ENCODE measurements at regions not wholly inside any gene's neighbourhood (a gene's known extent, or its start where the extent isn't known, plus 50 kb on each side); places are given as distances from the start of the nearest gene placed in this dataset.

DNA sequence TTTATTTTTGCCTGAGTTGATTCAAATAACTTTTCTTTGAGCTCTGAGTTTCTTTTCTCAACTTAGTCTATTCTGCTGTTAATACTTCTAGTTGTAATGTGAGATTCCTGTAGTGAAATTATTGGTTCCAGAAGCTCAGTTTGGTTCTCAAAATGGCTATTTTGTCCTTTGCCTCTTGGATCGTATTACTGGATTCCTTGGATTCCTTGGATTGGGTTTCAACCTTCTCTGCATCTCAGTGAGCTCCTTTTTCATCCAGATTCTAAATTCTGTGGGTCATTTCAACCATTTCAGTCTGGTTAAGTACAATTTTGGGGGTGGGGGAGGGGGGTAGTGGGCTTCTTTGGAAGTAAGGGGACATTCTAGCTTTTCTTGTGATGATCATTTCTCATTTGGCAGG lies 341.1 kb upstream of the CNTN5 start:
- FAIRE-seq (no peak), DNase-seq (no peak)

GRCh38 chr11:98701541-98701940 lies 319.2 kb upstream of the CNTN5 start:
- H3K27me3 ChIP-seq (ENCODE audit: control insufficient read depth in 3 of 3, insufficient read depth in 3 of 3, low read length in 3 of 3): no peaks in the 10 kb centered on the region
- FAIRE-seq (no peak), DNase-seq (no peak)
- no peak overlapping the region for H3K4me3 ChIP-seq (ENCODE audit: low read depth in 1 of 3, low read length in 3 of 3)
- H3K36me3 ChIP-seq (ENCODE audit: control insufficient read depth in 3 of 3, insufficient read depth in 2 of 3, low read depth in 1 of 3, low read length in 3 of 3): no peaks in the 10 kb centered on the region
- H3K4me1 ChIP-seq (ENCODE audit: control insufficient read depth in 3 of 3, insufficient read depth in 2 of 3, low read depth in 1 of 3, low read length in 2 of 3): no peaks in the 10 kb centered on the region
- H3K27ac ChIP-seq (ENCODE audit: low read depth in 1 of 3, low read length in 2 of 3): no peak overlapping the region
- no peaks in the 10 kb centered on the region for H3K9me3 ChIP-seq (ENCODE audit: control insufficient read depth in 2 of 2, insufficient read depth in 1 of 2, low read depth in 1 of 2, low read length in 1 of 2)
- WGBS, 3 donors: 78 to 88% (median 84%) methylated on average over 1 of the region's 1 CpG

More for the DNA sequence above, 341.1 kb upstream of the CNTN5 start:
- Histone ChIP-seq H3K9me3 (ENCODE audit: control insufficient read depth in 2 of 2, insufficient read depth in 1 of 2, low read depth in 1 of 2, low read length in 1 of 2) (peaks cover 0 to 8% of the 10 kb centered on the region in 2 donors), H3K36me3 (ENCODE audit: control insufficient read depth in 3 of 3, insufficient read depth in 2 of 3, low read depth in 1 of 3, low read length in 3 of 3) (no peaks in the 10 kb centered on the region), H3K4me3 (ENCODE audit: low read depth in 1 of 3, low read length in 3 of 3) (no peak overlapping the region), H3K4me1 (ENCODE audit: control insufficient read depth in 3 of 3, insufficient read depth in 2 of 3, low read depth in 1 of 3, low read length in 2 of 3) (no peaks in the 10 kb centered on the region), H3K27ac (ENCODE audit: low read depth in 1 of 3, low read length in 2 of 3) (no peak overlapping the region), H3K27me3 (ENCODE audit: control insufficient read depth in 3 of 3, insufficient read depth in 3 of 3, low read length in 3 of 3) (no peaks in the 10 kb centered on the region)
- WGBS, 3 donors: 67 to 79% (median 70%) methylated on average over 1 of the region's 1 CpG

DNA sequence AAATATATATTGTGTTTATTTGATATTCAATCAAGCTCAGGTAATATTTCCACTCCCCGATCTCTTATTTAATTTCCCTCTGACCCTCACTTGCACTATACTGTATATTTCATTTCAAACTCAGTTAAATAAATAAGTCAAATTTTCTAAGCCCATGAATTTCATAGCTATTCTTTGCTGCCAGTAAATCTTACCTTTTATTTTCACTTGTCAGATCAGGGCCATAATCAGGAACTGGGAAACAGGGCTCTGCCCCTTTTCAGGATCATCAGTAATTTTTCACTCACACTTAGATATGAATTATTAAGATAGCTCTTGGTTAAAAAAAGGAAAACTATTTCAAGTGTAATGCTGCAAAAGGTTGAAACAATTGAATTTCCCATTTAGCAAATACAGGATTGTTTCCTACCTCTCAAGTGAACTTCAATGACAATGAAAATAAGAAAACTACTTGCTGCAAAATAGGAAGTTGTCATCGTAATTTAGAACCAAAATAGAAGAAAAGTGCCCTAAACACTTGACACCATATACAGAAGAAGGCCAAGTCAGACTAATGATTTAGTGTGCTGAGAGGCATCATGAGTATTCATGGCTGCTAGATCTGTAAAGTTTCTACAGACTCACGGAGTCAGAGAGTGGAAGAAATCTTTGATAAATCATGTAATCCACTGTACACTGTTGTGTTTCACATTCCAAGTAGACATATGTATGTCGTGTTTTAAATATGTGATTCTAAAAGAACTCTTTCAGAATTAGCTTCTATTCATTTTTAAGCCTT lies 316.8 kb upstream of the CNTN5 start:
- FAIRE-seq (no peak), DNase-seq (no peak)
- H3K4me1 ChIP-seq (ENCODE audit: control insufficient read depth in 3 of 3, insufficient read depth in 2 of 3, low read depth in 1 of 3, low read length in 2 of 3): no peaks in the 10 kb centered on the region
- no peaks in the 10 kb centered on the region for H3K9me3 ChIP-seq (ENCODE audit: control insufficient read depth in 2 of 2, insufficient read depth in 1 of 2, low read depth in 1 of 2, low read length in 1 of 2)
- no peaks in the 10 kb centered on the region for H3K36me3 ChIP-seq (ENCODE audit: control insufficient read depth in 3 of 3, insufficient read depth in 2 of 3, low read depth in 1 of 3, low read length in 3 of 3)
- 65 to 78% (median 74%) methylated on average over 4 of the region's 4 CpGs for WGBS, 3 donors
- H3K27ac ChIP-seq (ENCODE audit: low read depth in 1 of 3, low read length in 2 of 3): no peak overlapping the region
- H3K4me3 ChIP-seq (ENCODE audit: low read depth in 1 of 3, low read length in 3 of 3): no peak overlapping the region
- no peaks in the 10 kb centered on the region for H3K27me3 ChIP-seq (ENCODE audit: control insufficient read depth in 3 of 3, insufficient read depth in 3 of 3, low read length in 3 of 3)

DNA sequence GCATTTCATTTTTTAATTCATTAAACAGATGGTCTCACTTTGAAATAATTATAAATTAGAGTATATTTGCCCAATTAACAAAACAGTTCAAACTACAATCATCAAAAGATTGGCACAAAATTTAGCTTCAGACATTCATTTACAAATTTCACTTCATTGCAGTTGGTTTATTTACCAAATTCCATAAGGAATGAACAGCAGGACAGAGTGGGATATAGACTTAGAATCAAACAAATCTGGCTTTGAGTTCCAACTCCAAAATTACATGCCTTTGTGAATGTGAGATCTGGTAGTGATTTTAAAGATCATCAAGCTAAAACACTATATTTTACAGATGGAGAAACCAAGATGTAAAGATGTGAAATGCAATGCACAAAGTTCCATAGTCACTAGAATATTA lies 310.7 kb upstream of the CNTN5 start:
- no peaks in the 10 kb centered on the region for H3K36me3 ChIP-seq (ENCODE audit: control insufficient read depth in 3 of 3, insufficient read depth in 2 of 3, low read depth in 1 of 3, low read length in 3 of 3)
- H3K27me3 ChIP-seq (ENCODE audit: control insufficient read depth in 3 of 3, insufficient read depth in 3 of 3, low read length in 3 of 3): no peaks in the 10 kb centered on the region
- no peak for DNase-seq
- no peak overlapping the region for H3K4me3 ChIP-seq (ENCODE audit: low read depth in 1 of 3, low read length in 3 of 3)
- H3K4me1 ChIP-seq (ENCODE audit: control insufficient read depth in 3 of 3, insufficient read depth in 2 of 3, low read depth in 1 of 3, low read length in 2 of 3): no peaks in the 10 kb centered on the region
- no peak for FAIRE-seq
- H3K27ac ChIP-seq (ENCODE audit: low read depth in 1 of 3, low read length in 2 of 3): no peak overlapping the region
- no peaks in the 10 kb centered on the region for H3K9me3 ChIP-seq (ENCODE audit: control insufficient read depth in 2 of 2, insufficient read depth in 1 of 2, low read depth in 1 of 2, low read length in 1 of 2)

GRCh38 chr11:98710986-98711385 lies 309.8 kb upstream of the CNTN5 start:
- Histone ChIP-seq H3K27ac (ENCODE audit: low read depth in 1 of 3, low read length in 2 of 3) (no peak overlapping the region), H3K9me3 (ENCODE audit: control insufficient read depth in 2 of 2, insufficient read depth in 1 of 2, low read depth in 1 of 2, low read length in 1 of 2) (no peaks in the 10 kb centered on the region), H3K4me3 (ENCODE audit: low read depth in 1 of 3, low read length in 3 of 3) (no peak overlapping the region), H3K4me1 (ENCODE audit: control insufficient read depth in 3 of 3, insufficient read depth in 2 of 3, low read depth in 1 of 3, low read length in 2 of 3) (no peaks in the 10 kb centered on the region), H3K36me3 (ENCODE audit: control insufficient read depth in 3 of 3, insufficient read depth in 2 of 3, low read depth in 1 of 3, low read length in 3 of 3) (no peaks in the 10 kb centered on the region), H3K27me3 (ENCODE audit: control insufficient read depth in 3 of 3, insufficient read depth in 3 of 3, low read length in 3 of 3) (no peaks in the 10 kb centered on the region)
- DNase-seq: no peak
- no peak for FAIRE-seq
- 70 to 80% (median 74%) methylated on average over 5 of the region's 5 CpGs for WGBS, 3 donors

DNA sequence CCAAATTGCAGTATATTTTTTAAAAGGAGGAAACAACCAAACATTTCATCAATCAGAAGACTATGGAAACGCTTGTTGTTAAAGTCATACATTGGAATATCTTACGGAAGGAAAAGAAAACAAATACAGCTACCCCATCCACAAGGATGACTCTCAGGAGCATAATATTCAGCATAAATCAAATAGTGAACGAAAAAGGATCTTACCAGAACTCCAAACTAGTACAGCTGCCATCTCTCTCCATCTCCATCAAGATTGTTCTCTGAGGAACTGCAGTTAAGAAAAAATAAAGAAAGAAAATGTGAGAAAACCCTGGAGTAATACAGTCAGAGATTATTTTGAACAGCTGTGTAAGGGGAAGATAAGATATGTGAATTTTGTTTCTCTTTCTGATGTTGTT lies 299.8 kb upstream of the CNTN5 start:
- Histone ChIP-seq H3K4me1 (ENCODE audit: control insufficient read depth in 3 of 3, insufficient read depth in 2 of 3, low read depth in 1 of 3, low read length in 2 of 3) (no peaks in the 10 kb centered on the region), H3K27me3 (ENCODE audit: control insufficient read depth in 3 of 3, insufficient read depth in 3 of 3, low read length in 3 of 3) (no peaks in the 10 kb centered on the region), H3K36me3 (ENCODE audit: control insufficient read depth in 3 of 3, insufficient read depth in 2 of 3, low read depth in 1 of 3, low read length in 3 of 3) (no peaks in the 10 kb centered on the region), H3K27ac (ENCODE audit: low read depth in 1 of 3, low read length in 2 of 3) (no peak overlapping the region), H3K9me3 (ENCODE audit: control insufficient read depth in 2 of 2, insufficient read depth in 1 of 2, low read depth in 1 of 2, low read length in 1 of 2) (peaks cover 0 to 10% of the 10 kb centered on the region in 2 donors), H3K4me3 (ENCODE audit: low read depth in 1 of 3, low read length in 3 of 3) (no peak overlapping the region)
- WGBS, 3 donors: 51 to 66% (median 58%) methylated on average over 3 of the region's 3 CpGs
- DNase-seq: no peak
- FAIRE-seq: no peak

DNA sequence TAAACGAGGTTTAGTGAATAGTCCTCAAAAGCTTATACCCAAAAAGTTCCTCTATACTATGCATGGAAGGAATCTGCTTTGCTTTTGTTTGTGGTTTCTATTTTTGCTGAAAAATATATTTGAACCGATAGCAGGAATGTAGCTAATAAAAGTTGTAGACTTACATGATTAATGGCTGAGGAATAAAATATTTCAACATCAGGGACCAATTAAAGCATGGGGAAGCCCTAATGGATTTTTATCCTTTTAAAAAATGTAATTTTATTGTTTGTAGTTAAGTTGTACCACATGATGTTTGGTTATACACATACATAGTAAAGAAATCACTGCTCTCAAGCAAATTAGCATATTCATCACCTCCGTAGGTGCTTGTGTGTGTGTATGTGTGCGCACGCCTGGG lies 295.3 kb upstream of the CNTN5 start:
- DNase-seq (no peak), FAIRE-seq (no peak)
- H3K27ac ChIP-seq (ENCODE audit: low read depth in 1 of 3, low read length in 2 of 3): no peak overlapping the region
- H3K27me3 ChIP-seq (ENCODE audit: control insufficient read depth in 3 of 3, insufficient read depth in 3 of 3, low read length in 3 of 3): no peaks in the 10 kb centered on the region
- H3K4me3 ChIP-seq (ENCODE audit: low read depth in 1 of 3, low read length in 3 of 3): no peak overlapping the region
- H3K4me1 ChIP-seq (ENCODE audit: control insufficient read depth in 3 of 3, insufficient read depth in 2 of 3, low read depth in 1 of 3, low read length in 2 of 3): no peaks in the 10 kb centered on the region
- H3K9me3 ChIP-seq (ENCODE audit: control insufficient read depth in 2 of 2, insufficient read depth in 1 of 2, low read depth in 1 of 2, low read length in 1 of 2): peaks cover 0 to 8% of the 10 kb centered on the region in 2 donors
- 79 to 86% (median 82%) methylated on average over 5 of the region's 5 CpGs for WGBS, 3 donors
- H3K36me3 ChIP-seq (ENCODE audit: control insufficient read depth in 3 of 3, insufficient read depth in 2 of 3, low read depth in 1 of 3, low read length in 3 of 3): no peaks in the 10 kb centered on the region

- WGBS, 3 donors: 79 to 84% (median 79%) methylated on average over 4 of the region's 4 CpGs
- H3K36me3 ChIP-seq (ENCODE audit: control insufficient read depth in 3 of 3, insufficient read depth in 2 of 3, low read depth in 1 of 3, low read length in 3 of 3): no peaks in the 10 kb centered on the region
- no peak for FAIRE-seq
- H3K9me3 ChIP-seq (ENCODE audit: control insufficient read depth in 2 of 2, insufficient read depth in 1 of 2, low read depth in 1 of 2, low read length in 1 of 2): peaks cover 0 to 6% of the 10 kb centered on the region in 2 donors
- H3K4me3 ChIP-seq (ENCODE audit: low read depth in 1 of 3, low read length in 3 of 3): no peak overlapping the region
- no peaks in the 10 kb centered on the region for H3K27me3 ChIP-seq (ENCODE audit: control insufficient read depth in 3 of 3, insufficient read depth in 3 of 3, low read length in 3 of 3)
- H3K4me1 ChIP-seq (ENCODE audit: control insufficient read depth in 3 of 3, insufficient read depth in 2 of 3, low read depth in 1 of 3, low read length in 2 of 3): no peaks in the 10 kb centered on the region
- H3K27ac ChIP-seq (ENCODE audit: low read depth in 1 of 3, low read length in 2 of 3): no peak overlapping the region
- DNase-seq: no peak
Measured at GRCh38 chr11:98728421-98728820, 292.3 kb upstream of the CNTN5 start.

- Histone ChIP-seq H3K36me3 (ENCODE audit: control insufficient read depth in 3 of 3, insufficient read depth in 2 of 3, low read depth in 1 of 3, low read length in 3 of 3) (no peaks in the 10 kb centered on the region), H3K4me1 (ENCODE audit: control insufficient read depth in 3 of 3, insufficient read depth in 2 of 3, low read depth in 1 of 3, low read length in 2 of 3) (no peaks in the 10 kb centered on the region), H3K27me3 (ENCODE audit: control insufficient read depth in 3 of 3, insufficient read depth in 3 of 3, low read length in 3 of 3) (no peaks in the 10 kb centered on the region), H3K9me3 (ENCODE audit: control insufficient read depth in 2 of 2, insufficient read depth in 1 of 2, low read depth in 1 of 2, low read length in 1 of 2) (peaks cover 0 to 6% of the 10 kb centered on the region in 2 donors), H3K4me3 (ENCODE audit: low read depth in 1 of 3, low read length in 3 of 3) (no peak overlapping the region), H3K27ac (ENCODE audit: low read depth in 1 of 3, low read length in 2 of 3) (no peak overlapping the region)
- 92 to 93% (median 93%) methylated on average over 6 of the region's 6 CpGs for WGBS, 3 donors
- DNase-seq (no peak), FAIRE-seq (no peak)
Measured at GRCh38 chr11:98729118-98729517, 291.6 kb upstream of the CNTN5 start.
